NCI-H510A (cell line): ENCODE measurements at regions not wholly inside any gene's neighbourhood (a gene's known extent, or its start where the extent isn't known, plus 50 kb on each side); places are given as distances from the start of the nearest gene placed in this dataset.

Source experiments
- DNase-seq: peaks from one replicate; lab custom pipeline; 2025; lab: John Stamatoyannopoulos, UW

GRCh38 chr3:43979645-43980044 lies 262.0 kb upstream of the TOPAZ1 start:
- DNase-seq: no peak

- peak; percentile 14 for DNase-seq
Measured at GRCh38 chr3:43994657-43995546, 246.8 kb upstream of the TOPAZ1 start.

GRCh38 chr3:43995547-43996378 lies 245.9 kb upstream of the TOPAZ1 start:
- DNase-seq: peak; percentile 13

- peak; percentile 13 for DNase-seq
Measured at GRCh38 chr3:43996379-43997301, 245.0 kb upstream of the TOPAZ1 start.

- DNase-seq: no peak
Measured at GRCh38 chr3:43997316-43997715, 244.4 kb upstream of the TOPAZ1 start.

GRCh38 chr3:43997788-43998369 lies 243.8 kb upstream of the TOPAZ1 start:
- DNase-seq: no peak

- DNase-seq: no peak
Measured at GRCh38 chr3:43998370-43998835, 243.3 kb upstream of the TOPAZ1 start.

- peak; percentile 77 for DNase-seq
Measured at GRCh38 chr3:43998836-43999727, 242.6 kb upstream of the TOPAZ1 start.

- DNase-seq: no peak
Measured at GRCh38 chr3:43999728-44000319, 241.9 kb upstream of the TOPAZ1 start.

- DNase-seq: no peak
Measured at GRCh38 chr3:44000586-44000985, 241.1 kb upstream of the TOPAZ1 start.

- no peak for DNase-seq
Measured at GRCh38 chr3:44001072-44001471, 240.6 kb upstream of the TOPAZ1 start.

GRCh38 chr3:44003801-44004200 lies 237.9 kb upstream of the TOPAZ1 start:
- no peak for DNase-seq

GRCh38 chr3:44011680-44012079 lies 230.0 kb upstream of the TOPAZ1 start:
- DNase-seq: no peak

GRCh38 chr3:44012160-44012899 lies 229.4 kb upstream of the TOPAZ1 start:
- DNase-seq: no peak

GRCh38 chr3:44013967-44014366 lies 227.7 kb upstream of the TOPAZ1 start:
- DNase-seq: no peak

- DNase-seq: no peak
Measured at GRCh38 chr3:44015170-44015569, 226.5 kb upstream of the TOPAZ1 start.

- DNase-seq: no peak
Measured at GRCh38 chr3:44016818-44017217, 224.9 kb upstream of the TOPAZ1 start.

- no peak for DNase-seq
Measured at GRCh38 chr3:44018926-44019325, 222.8 kb upstream of the TOPAZ1 start.

GRCh38 chr3:44019736-44020135 lies 221.9 kb upstream of the TOPAZ1 start:
- DNase-seq: no peak
